Astrocyte of the cerebellum (primary cell): ENCODE measurements at regions not wholly inside any gene's neighbourhood (a gene's known extent, or its start where the extent isn't known, plus 50 kb on each side); places are given as distances from the start of the nearest gene placed in this dataset.

ENCODE experiments used
- DNase-seq: peaks from one replicate; pipeline ENCODE4 v3.0.0-alpha.2; 2011; ENCODE audit warnings: low read depth
- H3K4me3 ChIP-seq: 2 replicates; pipeline ENCODE4 v1.5.1; 2011; ENCODE audit warnings: mild to moderate bottlenecking, low read depth, low read length, moderate library complexity
- CTCF ChIP-seq: IDR thresholded peaks from 2 replicates; pipeline ENCODE4 v1.5.1; 2012; ENCODE audit warnings: low read length, low read depth, moderate library complexity, mild to moderate bottlenecking; ENCODE audit errors: missing control alignments
- in situ Hi-C: cut with HindIII; loops from 2 replicates; pipeline ENCODE4 v1.10.0; 2017; ENCODE audit warnings: low sequenced_read_pairs

GRCh38 chr4:96073461-96073860, 233.6 kb downstream of the PDHA2 start:
- in situ Hi-C loops: no loop called here
- no peak for DNase-seq
- no peak overlapping the region for H3K4me3 ChIP-seq
- TF ChIP-seq CTCF: no peak

- H3K4me3 ChIP-seq: no peak overlapping the region
- in situ Hi-C loops: no loop called here
- DNase-seq: no peak
- no peak for TF ChIP-seq CTCF
Measured at GRCh38 chr4:96092151-96092705, 252.3 kb downstream of the PDHA2 start.

GRCh38 chr4:96093057-96093456, 253.2 kb downstream of the PDHA2 start:
- no peak for DNase-seq
- in situ Hi-C loops: no loop called here

GRCh38 chr4:96093563-96093962, 253.7 kb downstream of the PDHA2 start:
- in situ Hi-C loops: no loop called here
- no peak for TF ChIP-seq CTCF
- DNase-seq: no peak
- no peak overlapping the region for H3K4me3 ChIP-seq

More at GRCh38 chr4:96093057-96093456, 253.2 kb downstream of the PDHA2 start:
- H3K4me3 ChIP-seq: no peak overlapping the region
- no peak for TF ChIP-seq CTCF

- in situ Hi-C loops: no loop called here
- no peak for DNase-seq
- no peak for TF ChIP-seq CTCF
- no peak overlapping the region for H3K4me3 ChIP-seq
Measured at GRCh38 chr4:96094183-96094582, 254.3 kb downstream of the PDHA2 start.

- in situ Hi-C loops: no loop called here
- DNase-seq: peak; percentile 75
- H3K4me3 ChIP-seq: no peak overlapping the region
- TF ChIP-seq CTCF: no peak
Measured at GRCh38 chr4:96097040-96097607, 257.2 kb downstream of the PDHA2 start.

GRCh38 chr4:96097693-96098092, 257.8 kb downstream of the PDHA2 start:
- in situ Hi-C loops: no loop called here
- no peak for TF ChIP-seq CTCF
- H3K4me3 ChIP-seq: no peak overlapping the region
- DNase-seq: no peak
